BE2C (cell line): ENCODE measurements at regions not wholly inside any gene's neighbourhood (a gene's known extent, or its start where the extent isn't known, plus 50 kb on each side); places are given as distances from the start of the nearest gene placed in this dataset.
"Not testable (repeated sequence)": the region's sequence is repeated elsewhere in the genome, so short reads cannot be mapped to it uniquely, and the experiment has no call there.

Experiments
- DNase-seq: peaks from one replicate; pipeline ENCODE4 v3.0.0-alpha.2; 2020
- H3K27me3 ChIP-seq: fragments of 250-450 bp; sonication (Bioruptor Pico); 2 replicates; pipeline ENCODE4 v1.5.1; 2020; ENCODE audit warnings: mild to moderate bottlenecking
- H3K36me3 ChIP-seq: fragments of 250-450 bp; sonication (Bioruptor Pico); 2 replicates; pipeline ENCODE4 v1.5.1; 2020; ENCODE audit warnings: mild to moderate bottlenecking
- H3K4me1 ChIP-seq: fragments of 250-450 bp; sonication (Bioruptor Pico); 2 replicates; pipeline ENCODE4 v1.5.1; 2020
- H3K4me3 ChIP-seq: 2 replicates; pipeline ENCODE4 v1.5.1; 2011; ENCODE audit warnings: low read depth, low read length
- H3K9me3 ChIP-seq: fragments of 250-450 bp; sonication (Bioruptor Pico); 2 replicates; pipeline ENCODE4 v1.5.1; 2020
- CTCF ChIP-seq: IDR thresholded peaks from 2 replicates; pipeline ENCODE4 v1.5.1; 2012; ENCODE audit warnings: mild to moderate bottlenecking, low read depth, low read length

- Histone ChIP-seq H3K27me3 (no peaks in the 10 kb centered on the region), H3K4me3 (no peak overlapping the region), H3K4me1 (no peaks in the 10 kb centered on the region), H3K9me3 (no peaks in the 10 kb centered on the region), H3K36me3 (no peaks in the 10 kb centered on the region)
- TF ChIP-seq CTCF, result no peak
- DNase-seq, result no peak
Observed at GRCh38 chr2:142794850-142795249, 82.6 kb upstream of the KYNU start.

DNA sequence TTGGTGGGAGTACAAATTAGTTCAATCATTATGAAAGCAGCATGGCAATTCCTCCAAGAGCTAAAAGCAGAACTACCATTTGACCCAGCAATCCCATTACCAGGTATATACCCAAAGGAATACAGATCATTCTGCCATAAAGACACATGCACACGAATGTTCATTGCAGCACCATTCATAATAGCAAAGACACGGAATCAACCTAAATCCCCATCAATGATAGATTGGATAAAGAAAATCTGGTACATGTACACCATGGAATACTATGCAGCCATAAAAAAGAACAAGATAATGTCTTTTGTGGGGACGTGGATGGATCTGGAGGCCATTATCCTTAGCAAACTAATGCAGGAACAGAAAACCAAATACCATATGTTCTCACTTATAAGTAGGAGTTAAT is 85.1 kb upstream of the KYNU start:
- not testable (repeated sequence) for H3K27me3 ChIP-seq, H3K9me3 ChIP-seq, DNase-seq, H3K4me3 ChIP-seq, H3K36me3 ChIP-seq, H3K4me1 ChIP-seq

DNA sequence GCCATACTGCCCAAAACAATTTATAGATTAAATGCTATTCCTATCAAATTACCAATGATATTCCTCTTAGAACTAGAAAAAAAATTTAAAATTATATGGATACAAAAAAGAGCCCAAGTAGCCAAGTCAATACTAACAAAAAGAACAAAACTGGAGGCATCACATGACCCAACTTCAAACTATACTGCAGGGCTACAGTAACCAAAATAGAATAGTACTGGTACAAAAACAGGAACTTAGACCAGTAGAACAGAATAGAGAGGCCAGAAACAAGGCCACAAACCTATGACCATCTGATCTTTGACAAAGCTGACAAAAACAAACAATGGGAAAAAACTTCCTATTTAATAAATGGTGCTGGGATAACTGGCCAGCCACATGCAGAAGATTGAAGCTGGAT is 86.1 kb upstream of the KYNU start:
- Histone ChIP-seq H3K27me3 (no peaks in the 10 kb centered on the region), H3K4me1 (no peaks in the 10 kb centered on the region), H3K9me3 (no peaks in the 10 kb centered on the region), H3K4me3 (no peak overlapping the region), H3K36me3 (no peaks in the 10 kb centered on the region)
- no peak for DNase-seq
- TF ChIP-seq CTCF, result no peak

DNA sequence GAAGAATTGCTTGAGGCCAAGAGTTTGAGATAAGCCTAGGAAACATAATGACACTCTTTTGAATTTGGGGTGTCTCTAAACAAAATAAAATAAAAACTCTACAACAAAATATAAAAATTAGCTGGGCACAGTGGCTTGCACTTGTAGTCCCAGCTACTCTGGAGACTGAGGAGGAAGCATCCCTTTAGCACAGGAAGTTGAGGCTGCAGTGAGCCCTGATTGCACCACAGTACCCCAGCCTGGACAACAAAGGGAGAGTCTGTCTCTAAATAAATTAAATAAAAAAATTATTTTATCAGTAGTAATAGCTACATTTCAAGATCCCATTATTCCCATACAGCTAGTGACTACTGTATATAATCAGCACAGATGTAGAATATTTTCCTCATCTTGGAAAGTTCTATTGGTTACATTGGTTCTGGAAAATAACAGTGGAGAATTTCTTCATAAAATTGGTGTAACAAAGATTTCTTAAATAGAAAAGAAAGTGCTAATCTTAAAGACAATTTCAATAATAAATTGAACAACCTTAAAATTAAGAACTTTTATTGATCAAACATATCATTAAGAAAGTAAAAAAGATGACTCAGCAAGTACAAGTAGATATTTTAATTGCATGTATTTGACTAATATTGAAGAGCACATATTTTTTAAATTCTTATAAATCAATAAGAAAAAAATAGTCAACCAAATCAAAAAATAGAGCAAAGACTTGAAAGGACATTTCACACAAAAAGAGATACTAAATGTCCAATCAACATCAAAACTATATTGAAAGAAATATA is 90.4 kb upstream of the KYNU start:
- Histone ChIP-seq H3K4me1 (no peaks in the 10 kb centered on the region), H3K36me3 (no peaks in the 10 kb centered on the region), H3K9me3 (no peaks in the 10 kb centered on the region), H3K4me3 (no peak overlapping the region), H3K27me3 (no peaks in the 10 kb centered on the region)
- no peak for DNase-seq
- no peak for TF ChIP-seq CTCF

DNA sequence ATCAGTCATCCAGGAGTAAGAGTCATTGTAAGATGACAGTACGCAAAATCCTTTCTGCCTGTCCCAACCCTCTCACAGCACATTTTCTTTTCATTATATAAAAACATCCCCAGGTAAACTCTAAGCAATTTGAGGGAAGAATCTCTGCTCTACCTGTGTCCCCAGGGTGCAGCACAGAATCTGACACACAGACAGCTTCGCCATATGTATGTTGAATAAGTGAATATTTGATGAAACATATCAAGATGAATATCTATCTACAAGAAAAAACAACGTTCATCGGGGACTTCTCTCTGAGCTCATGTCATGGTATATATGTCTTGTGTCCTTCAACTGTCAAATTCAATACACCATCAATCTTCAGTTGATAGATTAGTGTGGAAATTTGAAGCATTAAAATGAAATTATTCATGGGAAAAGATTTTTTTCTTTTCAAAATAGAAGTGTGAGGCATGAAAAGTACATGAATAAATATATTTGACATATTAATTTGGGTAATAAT is 94.5 kb upstream of the KYNU start:
- H3K36me3 ChIP-seq, result no peaks in the 10 kb centered on the region
- no peaks in the 10 kb centered on the region for H3K9me3 ChIP-seq
- no peak for DNase-seq
- TF ChIP-seq CTCF, result no peak
- no peak overlapping the region for H3K4me3 ChIP-seq
- H3K27me3 ChIP-seq, result no peaks in the 10 kb centered on the region
- no peaks in the 10 kb centered on the region for H3K4me1 ChIP-seq

DNA sequence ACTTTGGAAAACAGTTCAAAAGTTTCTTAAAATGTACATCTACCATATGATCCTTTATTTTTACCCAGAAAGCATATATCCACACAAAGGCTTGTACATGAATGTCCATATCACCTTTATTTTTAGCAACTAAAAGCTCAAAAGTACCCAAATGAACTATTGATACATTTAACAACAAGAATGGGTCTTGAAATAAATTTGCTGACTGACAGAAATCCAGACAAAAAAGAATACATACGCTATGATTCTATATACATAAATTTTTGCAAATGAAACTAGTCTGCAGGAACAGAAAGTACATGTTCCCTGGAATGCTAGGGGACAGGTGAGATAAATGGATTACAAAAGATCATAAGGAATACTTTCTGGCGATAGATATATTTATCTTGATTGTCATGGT is 96.3 kb upstream of the KYNU start:
- H3K4me3 ChIP-seq, result no peak overlapping the region

More for the DNA sequence above, 96.3 kb upstream of the KYNU start:
- no peak for DNase-seq
- TF ChIP-seq CTCF, result no peak
- Histone ChIP-seq H3K9me3 (no peaks in the 10 kb centered on the region), H3K36me3 (no peaks in the 10 kb centered on the region), H3K4me1 (no peaks in the 10 kb centered on the region), H3K27me3 (no peaks in the 10 kb centered on the region)
